ENCODE measurements at regions not wholly inside any gene's neighbourhood (a gene's known extent, or its start where the extent isn't known, plus 50 kb on each side); places are given as distances from the start of the nearest gene placed in this dataset.

DNA sequence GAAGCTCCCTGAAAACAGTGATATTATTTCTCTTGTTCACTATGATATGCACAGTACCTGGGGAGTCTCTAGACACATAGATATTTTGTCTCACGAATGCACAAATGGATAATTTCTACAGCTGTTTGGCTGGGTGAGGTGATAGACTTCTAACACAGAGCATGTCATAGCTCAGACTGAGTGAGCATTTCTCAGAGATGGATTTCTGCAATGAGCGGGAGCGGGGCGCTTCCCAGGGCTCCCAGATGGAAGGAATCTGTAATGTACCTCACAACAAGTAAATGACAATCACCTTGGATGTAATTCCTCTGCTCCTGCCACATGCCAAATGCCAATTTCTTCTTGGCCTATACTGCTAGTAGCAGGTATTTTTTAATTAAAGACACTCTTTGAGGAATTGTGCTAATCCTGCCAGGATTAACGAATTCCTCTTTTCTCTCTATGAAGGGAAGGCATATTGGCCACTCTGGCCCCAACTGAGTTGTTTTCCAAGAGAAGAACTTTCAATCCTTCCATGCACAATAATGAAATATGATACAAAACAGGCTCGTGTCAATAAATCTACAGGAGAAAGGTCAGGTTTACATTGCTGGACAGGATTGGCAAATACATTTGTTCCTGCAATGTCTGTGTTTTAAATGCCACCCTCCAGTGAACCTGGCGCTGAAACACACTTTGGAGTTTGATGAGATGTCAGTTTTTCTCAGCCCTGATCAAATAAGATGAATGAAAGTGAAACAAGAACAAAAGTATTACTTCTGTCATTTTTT is 185.3 kb downstream of the CBLN1 start:
- TF ChIP-seq, protein P1, sequence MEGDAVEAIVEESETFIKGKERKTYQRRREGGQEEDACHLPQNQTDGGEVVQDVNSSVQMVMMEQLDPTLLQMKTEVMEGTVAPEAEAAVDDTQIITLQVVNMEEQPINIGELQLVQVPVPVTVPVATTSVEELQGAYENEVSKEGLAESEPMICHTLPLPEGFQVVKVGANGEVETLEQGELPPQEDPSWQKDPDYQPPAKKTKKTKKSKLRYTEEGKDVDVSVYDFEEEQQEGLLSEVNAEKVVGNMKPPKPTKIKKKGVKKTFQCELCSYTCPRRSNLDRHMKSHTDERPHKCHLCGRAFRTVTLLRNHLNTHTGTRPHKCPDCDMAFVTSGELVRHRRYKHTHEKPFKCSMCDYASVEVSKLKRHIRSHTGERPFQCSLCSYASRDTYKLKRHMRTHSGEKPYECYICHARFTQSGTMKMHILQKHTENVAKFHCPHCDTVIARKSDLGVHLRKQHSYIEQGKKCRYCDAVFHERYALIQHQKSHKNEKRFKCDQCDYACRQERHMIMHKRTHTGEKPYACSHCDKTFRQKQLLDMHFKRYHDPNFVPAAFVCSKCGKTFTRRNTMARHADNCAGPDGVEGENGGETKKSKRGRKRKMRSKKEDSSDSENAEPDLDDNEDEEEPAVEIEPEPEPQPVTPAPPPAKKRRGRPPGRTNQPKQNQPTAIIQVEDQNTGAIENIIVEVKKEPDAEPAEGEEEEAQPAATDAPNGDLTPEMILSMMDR (IDR thresholded peaks at IDR 0.05), result no peak
- no peak for TF ChIP-seq EZH2 (IDR thresholded peaks at IDR 0.05; ENCODE audit: borderline replicate concordance, insufficient read depth, low read depth, low read length, poor library complexity, severe bottlenecking)

Data from B cell (primary cell).